ENCODE measurements at regions not wholly inside any gene's neighbourhood (a gene's known extent, or its start where the extent isn't known, plus 50 kb on each side); places are given as distances from the start of the nearest gene placed in this dataset.

- no peak for DNase-seq
Observed at GRCh38 chr5:56479696-56480077, 246.6 kb upstream of the ANKRD55 start.

- DNase-seq = no peak
Observed at GRCh38 chr5:56479126-56479525, 246.0 kb upstream of the ANKRD55 start.

GRCh38 chr5:56478062-56478461 is 244.9 kb upstream of the ANKRD55 start:
- DNase-seq = no peak

GRCh38 chr5:56476487-56476856 is 243.3 kb upstream of the ANKRD55 start:
- DNase-seq = no peak

- DNase-seq = no peak
Observed at GRCh38 chr5:56475689-56476486, 242.8 kb upstream of the ANKRD55 start.

GRCh38 chr5:56471707-56472106 is 238.6 kb upstream of the ANKRD55 start:
- no peak for DNase-seq

GRCh38 chr5:56470007-56470406 is 236.9 kb upstream of the ANKRD55 start:
- no peak for DNase-seq

- DNase-seq = no peak
Observed at GRCh38 chr5:56468277-56468676, 235.1 kb upstream of the ANKRD55 start.

GRCh38 chr5:56467176-56467717 is 234.1 kb upstream of the ANKRD55 start:
- DNase-seq = no peak

- DNase-seq = no peak
Observed at GRCh38 chr5:56466136-56466816, 233.1 kb upstream of the ANKRD55 start.

GRCh38 chr5:56465769-56466135 is 232.6 kb upstream of the ANKRD55 start:
- DNase-seq = no peak

GRCh38 chr5:56464935-56465768 is 232.0 kb upstream of the ANKRD55 start:
- DNase-seq = no peak

- no peak for DNase-seq
Observed at GRCh38 chr5:56463944-56464571, 230.9 kb upstream of the ANKRD55 start.

- DNase-seq = no peak
Observed at GRCh38 chr5:56461584-56461983, 228.5 kb upstream of the ANKRD55 start.

GRCh38 chr5:56460681-56461191 is 227.6 kb upstream of the ANKRD55 start:
- DNase-seq = no peak

GRCh38 chr5:56460195-56460546 is 227.0 kb upstream of the ANKRD55 start:
- no peak for DNase-seq

GRCh38 chr5:56459394-56460194 is 226.5 kb upstream of the ANKRD55 start:
- DNase-seq = no peak

- no peak for DNase-seq
Observed at GRCh38 chr5:56457887-56458812, 225.0 kb upstream of the ANKRD55 start.

- DNase-seq = no peak
Observed at GRCh38 chr5:56456002-56456401, 222.9 kb upstream of the ANKRD55 start.

- DNase-seq = no peak
Observed at GRCh38 chr5:56455417-56455816, 222.3 kb upstream of the ANKRD55 start.

All from 8988T (cell line).